Mesendoderm (in vitro differentiated cells): ENCODE measurements at regions not wholly inside any gene's neighbourhood (a gene's known extent, or its start where the extent isn't known, plus 50 kb on each side); places are given as distances from the start of the nearest gene placed in this dataset.

Experiments used
- DNase-seq: peaks from one replicate; pipeline ENCODE4 v3.0.0; 2013
- H2AK5ac ChIP-seq: 2 replicates; pipeline ENCODE4 v1.6.1; 2013; ENCODE audit warnings: low read length, inconsistent platforms
- H2BK120ac ChIP-seq: 2 replicates; pipeline ENCODE4 v1.6.1; 2013; ENCODE audit warnings: low read depth, mild to moderate bottlenecking, low read length, moderate library complexity, mixed read lengths
- H2BK15ac ChIP-seq: replicated peaks from 2 replicates; pipeline ENCODE4 v1.6.1; 2013; ENCODE audit warnings: low read depth, mild to moderate bottlenecking, moderate library complexity
- H2BK5ac ChIP-seq: 2 replicates; pipeline ENCODE4 v1.6.1; 2013; ENCODE audit warnings: low read length, inconsistent platforms
- H3K18ac ChIP-seq: 2 replicates; pipeline ENCODE4 v1.6.1; 2013; ENCODE audit warnings: mild to moderate bottlenecking, low read length, mixed read lengths
- H3K23ac ChIP-seq: one replicate; pipeline ENCODE4 v1.6.1; 2013; ENCODE audit warnings: low read length
- H3K27ac ChIP-seq: 2 replicates; pipeline ENCODE4 v1.5.1; 2013; ENCODE audit warnings: low read depth, mild to moderate bottlenecking, inconsistent platforms, low read length, moderate library complexity
- H3K27me3 ChIP-seq: 2 replicates; pipeline ENCODE4 v1.6.1; 2013; ENCODE audit warnings: low read length, control low read depth, mild to moderate bottlenecking, inconsistent platforms; ENCODE audit not compliant: insufficient read depth, poor library complexity
- H3K36me3 ChIP-seq: 2 replicates; pipeline ENCODE4 v1.6.1; 2013; ENCODE audit warnings: low read length, inconsistent platforms; ENCODE audit not compliant: control insufficient read depth, insufficient read depth
- H3K4ac ChIP-seq: one replicate; pipeline ENCODE4 v1.6.1; 2013; ENCODE audit warnings: low read depth, mild to moderate bottlenecking, low read length, moderate library complexity
- H3K4me1 ChIP-seq: 2 replicates; pipeline ENCODE4 v1.6.1; 2013; ENCODE audit warnings: low read depth, low read length, inconsistent platforms; ENCODE audit not compliant: control insufficient read depth
- H3K4me2 ChIP-seq: 2 replicates; pipeline ENCODE4 v1.6.1; 2013; ENCODE audit warnings: low read length
- H3K4me3 ChIP-seq: 2 replicates; pipeline ENCODE4 v1.5.1; 2013; ENCODE audit warnings: mild to moderate bottlenecking, low read length
- H3K56ac ChIP-seq: one replicate; pipeline ENCODE4 v1.6.1; 2013; ENCODE audit warnings: low read length
- H3K79me1 ChIP-seq: 2 replicates; pipeline ENCODE4 v1.6.1; 2013; ENCODE audit warnings: low read length, inconsistent platforms
- H3K79me2 ChIP-seq: 2 replicates; pipeline ENCODE4 v1.6.1; 2013; ENCODE audit warnings: mild to moderate bottlenecking, low read length; ENCODE audit not compliant: control insufficient read depth, insufficient read depth
- H3K9ac ChIP-seq: 2 replicates; pipeline ENCODE4 v1.6.1; 2013; ENCODE audit warnings: low read length, inconsistent platforms
- H4K5ac ChIP-seq: one replicate; pipeline ENCODE4 v1.6.1; 2013; ENCODE audit warnings: low read length
- H4K8ac ChIP-seq: one replicate; pipeline ENCODE4 v1.6.1; 2013; ENCODE audit warnings: low read depth, mild to moderate bottlenecking, control low read depth, low read length, moderate library complexity
- WGBS: extraction: QIAGEN DNeasy Blood & Tissue Kit; methylation state at CpG from one replicate; pipeline ENCODE4 v1.1.7; 2013; ENCODE audit warnings: low lambda C conversion rate, missing lambda C conversion rate; ENCODE audit not compliant: insufficient coverage; ENCODE audit errors: extremely low coverage; 5-methylcytosine and 5-hydroxymethylcytosine counted together

GRCh38 chr10:128491686-128492085, 365.5 kb upstream of the MKI67 start:
- H3K79me1 ChIP-seq, result no peaks in the 10 kb centered on the region

GRCh38 chr10:128493811-128494210, 367.6 kb upstream of the MKI67 start:
- no peak overlapping the region for H3K4me2 ChIP-seq
- no peak for DNase-seq
- H4K8ac ChIP-seq, result no peak overlapping the region
- no peak overlapping the region for H2AK5ac ChIP-seq
- no peaks in the 10 kb centered on the region for H3K27me3 ChIP-seq
- no peak overlapping the region for H2BK5ac ChIP-seq
- H3K56ac ChIP-seq, result no peak overlapping the region
- H2BK120ac ChIP-seq, result no peak overlapping the region
- no peak overlapping the region for H4K5ac ChIP-seq
- no peaks in the 10 kb centered on the region for H3K36me3 ChIP-seq
- no peak overlapping the region for H3K18ac ChIP-seq
- no peaks in the 10 kb centered on the region for H3K79me1 ChIP-seq
- no peak overlapping the region for H3K9ac ChIP-seq
- no peak overlapping the region for H2BK15ac ChIP-seq
- no peak overlapping the region for H3K4me3 ChIP-seq
- no peaks in the 10 kb centered on the region for H3K4me1 ChIP-seq
- no peaks in the 10 kb centered on the region for H3K79me2 ChIP-seq
- no peak overlapping the region for H3K27ac ChIP-seq
- H3K23ac ChIP-seq, result no peak overlapping the region
- no CpG with 5 or more reads among the region's 4 CpGs for WGBS
- no peak overlapping the region for H3K4ac ChIP-seq

More at GRCh38 chr10:128491686-128492085, 365.5 kb upstream of the MKI67 start:
- Histone ChIP-seq H3K4me2 (no peak overlapping the region), H4K8ac (no peak overlapping the region), H2AK5ac (no peak overlapping the region), H2BK15ac (no peak overlapping the region), H2BK5ac (no peak overlapping the region), H3K27me3 (no peaks in the 10 kb centered on the region), H3K4ac (no peak overlapping the region), H3K79me2 (no peaks in the 10 kb centered on the region), H3K4me3 (no peak overlapping the region), H3K18ac (no peak overlapping the region), H3K27ac (no peak overlapping the region), H3K9ac (no peak overlapping the region), H3K56ac (no peak overlapping the region), H3K4me1 (no peaks in the 10 kb centered on the region), H2BK120ac (no peak overlapping the region), H3K36me3 (no peaks in the 10 kb centered on the region), H3K23ac (no peak overlapping the region), H4K5ac (no peak overlapping the region)
- no CpG with 5 or more reads among the region's 5 CpGs for WGBS
- no peak for DNase-seq

DNA sequence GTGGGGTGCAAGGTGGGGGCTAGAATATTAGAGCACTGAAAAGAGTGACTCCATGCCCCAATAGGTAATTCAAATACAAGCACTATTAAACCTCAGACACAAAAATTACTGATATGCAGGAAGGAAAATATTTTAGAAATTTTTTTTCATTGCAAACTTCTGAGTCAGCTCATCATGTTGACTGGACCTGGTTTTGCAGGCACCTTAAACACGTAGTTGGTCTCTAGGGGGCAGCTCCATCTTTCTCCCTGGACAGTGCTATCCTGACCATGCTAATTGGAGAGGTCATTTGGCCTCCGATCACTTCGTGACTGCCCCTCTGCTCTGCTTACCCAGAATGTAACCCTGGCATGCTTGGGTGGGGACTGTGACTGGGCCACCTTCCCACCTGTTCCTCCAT, 368.4 kb upstream of the MKI67 start:
- Histone ChIP-seq H3K4me2 (no peak overlapping the region), H2BK120ac (no peak overlapping the region), H3K79me2 (no peaks in the 10 kb centered on the region), H3K4me3 (no peak overlapping the region), H2BK5ac (no peak overlapping the region), H3K79me1 (no peaks in the 10 kb centered on the region), H3K56ac (no peak overlapping the region), H3K23ac (no peak overlapping the region), H3K36me3 (no peaks in the 10 kb centered on the region), H3K4ac (no peak overlapping the region), H3K27me3 (no peaks in the 10 kb centered on the region), H3K4me1 (no peaks in the 10 kb centered on the region), H3K27ac (no peak overlapping the region), H3K18ac (no peak overlapping the region), H4K8ac (no peak overlapping the region), H2BK15ac (no peak overlapping the region), H2AK5ac (no peak overlapping the region), H4K5ac (no peak overlapping the region), H3K9ac (no peak overlapping the region)
- no CpG with 5 or more reads among the region's 3 CpGs for WGBS
- no peak for DNase-seq

DNA sequence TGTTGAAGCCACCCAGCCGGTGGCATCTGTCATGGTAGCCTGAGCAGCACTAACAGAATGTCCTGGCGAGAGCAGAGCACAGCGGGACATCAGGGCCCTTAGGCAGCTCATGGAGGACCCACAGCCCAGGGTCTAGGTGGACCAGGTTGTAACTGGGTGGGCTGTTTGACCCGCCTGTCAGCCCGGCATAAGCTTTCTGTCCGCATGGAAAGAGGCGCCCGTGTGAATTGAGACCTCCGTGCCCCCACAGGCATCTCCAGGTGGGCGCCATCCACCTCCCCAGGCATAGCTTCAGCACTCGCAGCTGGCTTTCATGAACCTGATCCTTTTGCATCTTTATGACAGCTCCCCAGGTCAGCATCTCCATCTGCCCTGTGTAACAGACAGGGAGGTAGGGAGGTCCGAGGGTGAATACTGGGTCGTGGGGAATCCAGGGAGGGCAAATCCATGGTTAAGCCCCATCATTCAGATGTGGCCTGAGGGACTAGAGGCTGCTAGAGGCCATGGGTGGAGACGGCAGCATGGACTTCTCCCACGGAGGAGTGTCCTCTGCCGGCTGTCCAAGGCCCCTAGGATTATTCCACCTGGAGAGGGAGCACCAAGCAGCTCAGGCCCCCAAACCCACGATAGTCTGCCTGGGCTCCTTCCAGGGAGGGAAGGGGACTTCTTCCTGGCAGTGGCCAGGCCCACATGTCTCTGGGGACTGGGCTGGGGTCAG, 371.6 kb upstream of the MKI67 start:
- no peak overlapping the region for H3K4me3 ChIP-seq
- DNase-seq, result no peak
- no CpG with 5 or more reads among the region's 17 CpGs for WGBS

DNA sequence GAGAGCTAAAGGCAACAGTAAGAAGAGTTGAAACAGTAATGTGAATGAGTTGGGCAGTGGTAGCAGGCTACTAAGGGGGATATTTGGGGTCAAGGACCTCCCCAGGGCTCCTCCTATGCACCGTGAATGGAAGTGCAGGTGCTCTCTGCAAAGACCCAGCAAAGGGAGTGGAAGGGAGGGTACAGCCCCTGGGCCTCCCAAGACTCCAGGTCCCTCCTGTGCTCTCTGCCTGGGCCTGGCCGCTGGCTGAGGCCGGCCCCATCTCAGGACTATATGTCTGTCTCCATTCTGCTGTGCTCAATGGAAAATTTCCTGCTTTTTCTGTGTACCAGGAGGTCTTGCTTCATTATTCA, 372.1 kb upstream of the MKI67 start:
- no peak overlapping the region for H4K5ac ChIP-seq
- H2BK15ac ChIP-seq, result no peak overlapping the region
- H2AK5ac ChIP-seq, result no peak overlapping the region
- no peak overlapping the region for H4K8ac ChIP-seq
- H3K9ac ChIP-seq, result no peak overlapping the region
- no peaks in the 10 kb centered on the region for H3K79me1 ChIP-seq
- no peaks in the 10 kb centered on the region for H3K4me1 ChIP-seq
- H3K4ac ChIP-seq, result no peak overlapping the region
- no peak overlapping the region for H3K56ac ChIP-seq
- no peaks in the 10 kb centered on the region for H3K27me3 ChIP-seq
- H3K27ac ChIP-seq, result no peak overlapping the region
- no peak for DNase-seq
- no peak overlapping the region for H3K4me2 ChIP-seq
- no peaks in the 10 kb centered on the region for H3K79me2 ChIP-seq
- no peak overlapping the region for H3K23ac ChIP-seq
- no peak overlapping the region for H2BK5ac ChIP-seq
- H3K36me3 ChIP-seq, result no peaks in the 10 kb centered on the region
- WGBS, result no CpG with 5 or more reads among the region's 3 CpGs
- no peak overlapping the region for H2BK120ac ChIP-seq
- no peak overlapping the region for H3K4me3 ChIP-seq
- H3K18ac ChIP-seq, result no peak overlapping the region

More for the DNA sequence above, 371.6 kb upstream of the MKI67 start:
- Histone ChIP-seq H3K56ac (no peak overlapping the region), H4K5ac (no peak overlapping the region), H2AK5ac (no peak overlapping the region), H3K9ac (no peak overlapping the region), H4K8ac (no peak overlapping the region), H2BK15ac (no peak overlapping the region), H3K36me3 (no peaks in the 10 kb centered on the region), H3K18ac (no peak overlapping the region), H3K27me3 (no peaks in the 10 kb centered on the region), H3K4me1 (no peaks in the 10 kb centered on the region), H2BK120ac (no peak overlapping the region), H3K79me1 (no peaks in the 10 kb centered on the region), H2BK5ac (no peak overlapping the region), H3K4me2 (no peak overlapping the region), H3K27ac (no peak overlapping the region), H3K79me2 (no peaks in the 10 kb centered on the region), H3K4ac (no peak overlapping the region), H3K23ac (no peak overlapping the region)

GRCh38 chr10:128498746-128499145, 372.5 kb upstream of the MKI67 start:
- Histone ChIP-seq H3K79me1 (no peaks in the 10 kb centered on the region), H3K18ac (no peak overlapping the region), H2AK5ac (no peak overlapping the region), H3K4ac (no peak overlapping the region), H3K4me1 (no peaks in the 10 kb centered on the region), H3K9ac (no peak overlapping the region), H4K5ac (no peak overlapping the region), H2BK5ac (no peak overlapping the region), H2BK15ac (no peak overlapping the region), H3K79me2 (no peaks in the 10 kb centered on the region), H3K27me3 (no peaks in the 10 kb centered on the region), H3K4me2 (no peak overlapping the region), H4K8ac (no peak overlapping the region), H3K56ac (no peak overlapping the region), H3K23ac (no peak overlapping the region), H3K4me3 (no peak overlapping the region), H3K36me3 (no peaks in the 10 kb centered on the region), H2BK120ac (no peak overlapping the region), H3K27ac (no peak overlapping the region)
- DNase-seq, result no peak
- WGBS, result no CpG with 5 or more reads among the region's 5 CpGs
